ENCODE measurements at regions not wholly inside any gene's neighbourhood (a gene's known extent, or its start where the extent isn't known, plus 50 kb on each side); places are given as distances from the start of the nearest gene placed in this dataset.

DNA sequence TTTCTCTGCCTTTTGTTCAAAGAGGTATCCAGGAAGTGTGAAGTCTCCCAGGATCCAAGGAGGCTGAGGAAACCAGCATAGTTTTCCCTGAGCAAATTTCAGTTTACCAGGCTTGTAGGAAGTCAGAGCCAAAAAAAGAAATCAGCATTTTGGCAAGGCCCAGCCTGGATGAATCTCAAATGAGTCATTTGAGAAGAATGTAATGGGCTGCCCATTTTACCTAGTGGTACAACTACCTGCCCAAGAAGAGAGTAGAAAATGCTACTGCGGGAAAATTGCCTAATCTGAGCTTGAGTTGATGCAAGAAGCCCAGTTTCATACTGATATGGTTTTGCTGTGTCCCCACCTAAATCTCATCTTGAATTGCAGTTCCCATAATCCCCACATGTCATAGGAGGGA lies 284.1 kb upstream of the ZNF507 start:
- Histone ChIP-seq H4K5ac (ENCODE audit: insufficient read length, low read depth, low read length) (no peak overlapping the region), H3K4ac (replicated peaks; ENCODE audit: insufficient read length, low read depth, low read length) (no peak overlapping the region), H2AFZ (ENCODE audit: low read length) (no peak overlapping the region), H3K23me2 (ENCODE audit: low read depth, low read length) (no peaks in the 10 kb centered on the region), H3K9me3 (ENCODE audit: insufficient read depth in 2 of 2, low read depth in 1 of 2, low read length in 1 of 2) (no peaks in the 10 kb centered on the region), H2BK20ac (ENCODE audit: low read length) (no peak overlapping the region), H3K4me1 (replicated peaks in 1 of 4; ENCODE audit: control insufficient read depth in 3 of 4, insufficient read depth in 4 of 4, low read length in 3 of 4) (peaks cover 0 to 5% (median 2%) of the 10 kb centered on the region in 4 experiments; a peak in 3 of 7 replicates), H3K9ac (replicated peaks in 1 of 4; ENCODE audit: extremely low read depth in 1 of 4, low read depth in 3 of 4, low read length in 3 of 4) (no peak overlapping the region), H3K36me3 (ENCODE audit: control insufficient read depth in 2 of 4, insufficient read depth in 4 of 4, low read length in 3 of 4) (no peaks in the 10 kb centered on the region), H2BK5ac (ENCODE audit: low read depth, low read length) (no peak overlapping the region), H3K79me1 (ENCODE audit: low read depth, low read length) (no peaks in the 10 kb centered on the region), H4K20me1 (replicated peaks in 1 of 2; ENCODE audit: control insufficient read depth in 1 of 2, insufficient read depth in 2 of 2, low read length in 2 of 2) (no peaks in the 10 kb centered on the region), H3K4me2 (ENCODE audit: insufficient read depth in 1 of 2, low read depth in 2 of 2, low read length in 2 of 2) (no peak overlapping the region), H3K79me2 (ENCODE audit: control insufficient read depth in 1 of 2, insufficient read depth in 2 of 2, low read length in 2 of 2) (no peaks in the 10 kb centered on the region), H2BK120ac (replicated peaks; ENCODE audit: low read depth, low read length) (no peak overlapping the region), H4K91ac (replicated peaks; ENCODE audit: insufficient read length, low read length) (no peak overlapping the region), H3K4me3 (ENCODE audit: extremely low read depth in 1 of 4, insufficient read depth in 2 of 4, low read depth in 3 of 4, low read length in 4 of 4) (no peak overlapping the region), H3K23ac (ENCODE audit: insufficient read length) (no peak overlapping the region), H4K8ac (ENCODE audit: extremely low read depth, insufficient read depth, low read length) (no peak overlapping the region), H2AK5ac (ENCODE audit: low read depth, low read length) (no peak overlapping the region), H3K56ac (replicated peaks; ENCODE audit: insufficient read length, low read depth, low read length) (no peak overlapping the region), H3K18ac (ENCODE audit: extremely low read depth, low read length) (no peak overlapping the region), H3K27ac (ENCODE audit: low read depth, low read length) (no peak overlapping the region), H2BK12ac (ENCODE audit: low read depth, low read length) (no peak overlapping the region), H2BK15ac (ENCODE audit: low read length) (no peak overlapping the region), H3K27me3 (replicated peaks in 1 of 4; ENCODE audit: control insufficient read depth in 3 of 4, extremely low read depth in 1 of 4, insufficient read depth in 3 of 4, low read length in 3 of 4) (no peaks in the 10 kb centered on the region), H3K14ac (ENCODE audit: insufficient read length) (no peak overlapping the region)
- CTCF ChIA-PET (ENCODE audit: partially characterized antibody) = interaction anchor here (0.6 to 2.7 kb wide), 2 partner anchors 10 to 583 kb away, joined by 3 to 8 read pairs; no protein-coding TSS in a partner anchor
- 100% methylated on average over 1 of the region's 1 CpG; no CpG with 5 or more reads in 1 of the 2 experiments for WGBS, 2 experiments (ENCODE audit: extremely low coverage in 1 of 2, insufficient coverage in 1 of 2, insufficient read length in 1 of 2, insufficient replicate concordance in 2 of 2, low coverage in 1 of 2, low lambda C conversion rate in 2 of 2, missing lambda C conversion rate in 1 of 2)
- no peak for DNase-seq (ENCODE audit: low read depth in 1 of 2, low spot score in 2 of 2)
- FAIRE-seq = peak; percentile 55
- 0 out of 2 replicates have a peak, but pooled peaks have one; percentile 7 for TF ChIP-seq CEBPB (IDR thresholded peaks at IDR 0.05; ENCODE audit: low read depth, low read length)
- no peak for TF ChIP-seq TBP (IDR thresholded peaks at IDR 0.05; ENCODE audit: low read depth, low read length)
- TF ChIP-seq, protein P1, sequence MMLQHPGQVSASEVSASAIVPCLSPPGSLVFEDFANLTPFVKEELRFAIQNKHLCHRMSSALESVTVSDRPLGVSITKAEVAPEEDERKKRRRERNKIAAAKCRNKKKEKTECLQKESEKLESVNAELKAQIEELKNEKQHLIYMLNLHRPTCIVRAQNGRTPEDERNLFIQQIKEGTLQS (IDR thresholded peaks at IDR 0.05; ENCODE audit: insufficient read depth, low read depth, low read length) = no peak
- POLR2A ChIA-PET (ENCODE audit: partially characterized antibody) = no interaction called here
